ENCODE measurements at regions not wholly inside any gene's neighbourhood (a gene's known extent, or its start where the extent isn't known, plus 50 kb on each side); places are given as distances from the start of the nearest gene placed in this dataset.

- Histone ChIP-seq H3K4me1 (no peaks in the 10 kb centered on the region), H3K4me3 (no peak overlapping the region), H3K36me3 (no peaks in the 10 kb centered on the region), H3K27ac (no peak overlapping the region), H3K27me3 (no peaks in the 10 kb centered on the region), H3K9me3 (no peaks in the 10 kb centered on the region)
- DNase-seq (ENCODE audit: extremely low spot score in 2 of 2), result no peak
- intact Hi-C loops (cut with DNase I), result no loop called here
- no peak for TF ChIP-seq POLR2AphosphoS5 (IDR thresholded peaks at IDR 0.05; ENCODE audit: insufficient read depth in 1 of 2, low read depth in 1 of 2)
- TF ChIP-seq POLR2A (IDR thresholded peaks at IDR 0.05), result no peak
Measured at GRCh38 chr20:37579106-37579505, 51.4 kb upstream of the BLCAP start.

DNA sequence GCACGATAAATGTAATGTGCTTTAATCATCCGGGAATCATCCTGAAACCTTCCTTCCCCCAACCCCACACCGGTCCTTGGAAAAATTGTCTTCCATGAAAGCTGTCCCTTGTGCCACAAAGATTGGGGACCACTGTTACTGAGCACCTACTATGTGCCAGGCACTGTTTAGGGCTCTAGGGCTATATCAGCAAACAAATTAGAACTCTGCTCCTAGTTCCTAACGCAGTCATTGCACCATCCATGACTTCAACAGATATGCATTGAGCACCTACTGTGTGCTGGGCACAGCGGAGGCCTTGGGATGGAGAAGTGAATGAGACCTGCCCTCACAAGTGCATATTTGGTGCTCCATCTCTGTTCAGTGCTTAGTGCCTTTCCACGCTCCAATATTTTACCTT is 50.3 kb upstream of the BLCAP start:
- H3K36me3 ChIP-seq, result no peaks in the 10 kb centered on the region
- no peaks in the 10 kb centered on the region for H3K27me3 ChIP-seq
- H3K4me3 ChIP-seq, result no peak overlapping the region
- intact Hi-C loops (cut with DNase I), result no loop called here
- no peak overlapping the region for H3K27ac ChIP-seq
- DNase-seq (ENCODE audit: extremely low spot score in 2 of 2), result no peak
- no peaks in the 10 kb centered on the region for H3K4me1 ChIP-seq
- TF ChIP-seq CTCF (IDR thresholded peaks at IDR 0.05) (no peak), POLR2AphosphoS5 (IDR thresholded peaks at IDR 0.05; ENCODE audit: insufficient read depth in 1 of 2, low read depth in 1 of 2) (no peak), POLR2A (IDR thresholded peaks at IDR 0.05) (no peak)
- no peaks in the 10 kb centered on the region for H3K9me3 ChIP-seq
